ENCODE measurements at regions not wholly inside any gene's neighbourhood (a gene's known extent, or its start where the extent isn't known, plus 50 kb on each side); places are given as distances from the start of the nearest gene placed in this dataset.

DNA sequence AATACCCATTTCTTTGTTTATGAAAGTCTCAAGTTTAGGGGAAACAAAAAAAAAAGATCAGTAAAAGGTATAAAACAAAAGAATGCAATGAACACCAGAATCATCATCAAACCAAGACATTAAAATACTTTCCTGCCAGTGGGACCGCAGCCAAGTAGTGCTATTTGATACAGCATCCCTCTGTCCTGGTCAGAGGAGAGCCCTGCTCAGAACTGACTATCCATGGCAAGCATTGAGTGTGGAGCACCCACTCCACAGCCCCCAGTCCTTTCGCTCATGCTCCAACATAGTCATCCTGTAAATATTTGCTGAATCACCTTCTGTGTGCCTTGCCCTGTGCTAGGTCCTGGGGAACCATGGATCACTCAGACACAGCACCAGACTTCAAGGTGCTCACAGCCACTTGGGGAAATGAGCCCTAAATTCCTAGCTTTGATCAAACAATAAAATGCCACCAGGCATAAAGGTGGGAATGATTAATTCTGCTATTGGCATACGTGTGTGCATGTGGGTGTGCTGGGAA, 213.6 kb upstream of the TBX20 start:
- Histone ChIP-seq H3K27ac (no peak overlapping the region), H3K27me3 (peaks cover 6% of the 10 kb centered on the region), H3K9me3 (replicated peaks) (0 out of 2 replicates have a peak, but pooled peaks cover 2% of the 10 kb centered on the region), H3K4me3 (no peak overlapping the region), H3K4me1 (no peaks in the 10 kb centered on the region), H3K36me3 (no peaks in the 10 kb centered on the region)
- DNase-seq: no peak

DNA sequence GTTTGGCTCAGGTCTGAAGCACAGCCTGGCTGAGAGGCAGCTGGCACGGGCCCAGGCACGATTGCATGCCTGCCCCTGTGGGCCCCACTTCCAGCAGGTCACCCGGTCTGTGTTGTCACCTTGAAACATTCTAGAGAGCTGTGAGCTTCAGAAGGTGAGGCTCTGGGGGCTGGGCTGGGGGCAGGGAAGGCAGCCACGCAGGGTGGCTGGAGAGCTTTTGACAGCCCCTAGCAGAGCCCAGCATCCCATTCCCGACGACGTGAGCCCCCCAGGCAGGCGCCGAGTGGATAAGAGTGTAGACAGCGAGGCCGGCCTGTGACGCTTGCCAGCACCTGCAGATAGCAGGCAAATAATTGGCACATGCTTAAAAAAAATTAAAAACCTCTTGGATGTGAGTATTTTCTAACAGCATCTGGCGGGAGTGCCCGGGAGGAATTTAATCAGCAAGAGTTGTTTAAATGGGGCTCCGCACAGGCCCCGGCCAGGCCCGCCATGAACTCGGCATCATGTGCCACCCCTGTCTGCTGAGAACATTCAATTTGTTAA, 212.0 kb upstream of the TBX20 start:
- Histone ChIP-seq H3K27ac (no peak overlapping the region), H3K27me3 (peaks cover 6% of the 10 kb centered on the region), H3K9me3 (replicated peaks) (0 out of 2 replicates have a peak, but pooled peaks cover 2% of the 10 kb centered on the region), H3K4me1 (no peaks in the 10 kb centered on the region), H3K36me3 (no peaks in the 10 kb centered on the region), H3K4me3 (no peak overlapping the region)
- no peak for DNase-seq

DNA sequence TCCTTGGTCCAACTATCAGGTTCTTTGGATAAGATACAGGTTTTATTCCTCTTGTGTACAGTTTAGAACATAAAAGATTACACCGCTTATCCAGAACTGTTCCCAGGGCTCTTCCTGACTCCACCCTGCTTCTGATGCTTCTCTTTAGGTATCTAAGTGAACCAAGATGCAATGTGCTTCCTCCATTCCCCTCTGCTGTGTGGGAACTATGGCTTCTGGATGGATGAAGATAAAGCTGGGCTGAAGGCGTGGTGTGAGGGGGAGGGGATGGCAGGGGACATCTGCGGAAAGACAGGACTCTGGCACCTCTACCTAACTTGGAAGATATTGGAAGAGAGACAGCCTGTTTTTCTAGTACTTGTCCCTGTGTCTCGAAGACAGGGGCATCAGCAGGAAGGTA, 209.9 kb upstream of the TBX20 start:
- Histone ChIP-seq H3K27me3 (peaks cover 6% of the 10 kb centered on the region), H3K27ac (no peak overlapping the region), H3K4me1 (no peaks in the 10 kb centered on the region)

DNA sequence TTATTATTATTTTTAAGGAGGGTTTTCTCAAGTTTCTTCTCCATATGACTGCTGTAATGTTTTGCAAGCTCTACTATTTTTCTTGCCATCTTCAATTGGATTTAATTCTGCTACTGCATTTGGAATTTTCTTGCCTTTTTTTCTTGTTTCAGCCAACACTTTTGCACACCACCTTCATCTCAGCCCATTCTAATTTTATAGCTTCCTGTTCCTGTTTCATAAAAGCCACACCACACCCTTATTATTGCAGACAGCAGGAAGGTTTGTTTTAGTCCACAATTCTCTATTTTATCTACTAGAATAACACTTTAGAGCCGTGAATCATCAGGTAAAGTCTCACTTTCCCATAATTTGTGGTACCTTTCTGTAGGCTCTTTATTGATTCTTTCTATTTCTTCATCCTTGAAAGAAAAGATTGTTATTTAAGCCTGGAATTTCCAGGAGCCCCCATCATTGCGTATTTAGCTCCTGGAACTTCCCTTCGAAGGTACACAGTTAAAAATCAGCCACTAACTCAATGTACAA, 209.3 kb upstream of the TBX20 start:
- Histone ChIP-seq H3K4me3 (no peak overlapping the region), H3K4me1 (no peaks in the 10 kb centered on the region), H3K27ac (no peak overlapping the region), H3K36me3 (no peaks in the 10 kb centered on the region), H3K9me3 (replicated peaks) (0 out of 2 replicates have a peak, but pooled peaks cover 2% of the 10 kb centered on the region), H3K27me3 (peaks cover 6% of the 10 kb centered on the region)
- no peak for DNase-seq

More for the DNA sequence above, 209.9 kb upstream of the TBX20 start:
- no peak for DNase-seq
- Histone ChIP-seq H3K9me3 (replicated peaks) (0 out of 2 replicates have a peak, but pooled peaks cover 2% of the 10 kb centered on the region), H3K36me3 (no peaks in the 10 kb centered on the region), H3K4me3 (no peak overlapping the region)

DNA sequence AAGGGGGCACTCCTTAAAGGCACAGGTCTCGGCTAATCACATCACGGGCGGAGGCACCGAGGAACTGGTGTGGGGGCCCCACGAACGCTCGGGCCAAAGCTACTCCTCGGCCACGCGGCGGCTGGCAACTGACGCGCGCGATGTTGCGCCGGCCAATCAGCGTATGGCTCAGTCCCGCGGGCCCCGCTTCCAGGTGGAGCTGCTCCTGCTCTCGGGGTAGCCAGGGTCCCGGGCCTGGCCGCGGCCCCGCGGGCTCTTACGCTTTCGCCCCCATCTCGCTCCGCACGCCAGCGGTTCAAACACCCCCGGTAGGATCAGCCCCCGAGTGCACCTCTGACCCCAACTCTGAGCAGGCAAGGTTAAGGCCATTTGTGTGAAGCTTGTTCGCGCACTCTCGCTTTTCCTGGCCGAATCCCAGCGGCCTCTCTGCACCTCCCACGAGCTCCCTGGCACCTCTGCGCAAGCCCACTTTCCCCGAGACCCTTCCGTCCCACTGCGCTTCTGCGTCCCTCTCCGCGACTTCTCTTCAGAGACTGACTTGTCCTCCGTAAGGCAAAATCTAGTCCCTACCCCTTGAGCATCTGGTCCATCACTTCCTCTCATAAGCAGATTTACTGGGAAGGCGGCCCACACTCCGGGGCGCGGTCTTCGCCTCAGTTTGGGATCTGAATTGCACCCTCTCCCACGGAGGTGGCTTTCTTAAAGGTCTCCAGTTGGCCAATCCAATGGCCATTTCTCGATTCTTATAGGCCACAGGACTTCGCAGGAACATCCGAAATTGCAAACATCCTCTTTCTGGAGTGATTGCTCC, 200.9 kb upstream of the TBX20 start:
- no peak for DNase-seq
- Histone ChIP-seq H3K27me3 (no peaks in the 10 kb centered on the region), H3K36me3 (no peaks in the 10 kb centered on the region), H3K27ac (no peak overlapping the region), H3K4me3 (no peak overlapping the region), H3K4me1 (0 out of 2 replicates have a peak, but pooled peaks cover 3% of the 10 kb centered on the region), H3K9me3 (replicated peaks) (no peaks in the 10 kb centered on the region)

DNA sequence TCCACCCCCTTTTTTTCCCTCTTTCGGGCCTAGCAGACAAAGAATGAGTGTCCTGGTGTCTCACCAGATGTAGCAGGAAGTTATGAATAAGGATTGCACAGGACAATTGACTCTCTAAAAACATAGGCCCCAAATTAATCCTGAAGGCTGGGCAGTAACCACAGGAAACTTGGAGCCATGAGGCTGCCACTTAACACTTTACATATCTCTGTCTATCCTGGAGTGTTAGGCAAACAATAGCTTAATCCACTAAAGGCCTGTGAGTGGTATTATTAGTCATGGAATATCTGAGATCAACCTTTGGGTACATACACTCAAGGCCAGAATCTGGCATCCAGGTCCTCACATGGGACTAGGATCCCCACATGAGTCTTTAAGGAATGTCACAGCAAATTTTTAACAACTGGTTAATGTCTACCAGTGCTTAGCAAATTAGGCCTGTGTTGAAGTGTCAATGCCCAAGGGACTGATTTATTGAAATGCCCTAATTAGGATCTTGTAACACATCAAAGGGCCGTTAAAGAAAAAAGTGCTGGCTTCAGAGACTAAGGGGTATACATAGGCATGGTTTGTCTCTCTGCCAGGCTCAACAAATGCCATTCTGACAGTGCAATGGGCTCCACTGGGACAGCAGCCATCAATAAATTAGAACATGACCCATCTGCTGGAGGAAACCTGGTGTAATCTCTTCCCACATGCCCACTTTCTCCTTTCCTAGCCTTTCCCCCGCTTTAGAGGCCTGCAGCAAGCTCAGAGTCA, 196.7 kb upstream of the TBX20 start:
- Histone ChIP-seq H3K36me3 (no peaks in the 10 kb centered on the region), H3K4me3 (no peak overlapping the region), H3K27me3 (peaks cover 12% of the 10 kb centered on the region), H3K9me3 (replicated peaks) (no peaks in the 10 kb centered on the region), H3K4me1 (0 out of 2 replicates have a peak, but pooled peaks cover 3% of the 10 kb centered on the region), H3K27ac (no peak overlapping the region)
- peak in 1 of 2 experiments; percentile 20 for DNase-seq

DNA sequence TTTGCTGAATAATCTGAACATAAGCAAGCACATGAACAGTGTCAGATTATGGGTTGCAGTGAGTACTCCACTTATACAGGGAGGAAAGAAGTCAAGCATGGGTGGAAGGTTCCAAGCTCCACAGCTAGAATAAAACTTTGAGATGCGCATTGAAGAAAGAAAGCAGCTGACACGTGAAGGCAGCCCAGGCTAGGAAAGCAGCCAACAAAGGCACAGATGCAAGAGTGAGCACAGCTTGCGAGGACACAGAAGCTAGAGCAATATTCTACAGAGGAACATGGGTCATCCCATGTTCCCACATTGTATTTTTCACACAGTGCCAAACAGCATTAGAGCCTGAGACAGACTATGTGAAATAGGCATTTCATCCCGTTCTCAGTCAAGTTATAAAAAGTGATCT, 194.6 kb upstream of the TBX20 start:
- no peaks in the 10 kb centered on the region for H3K9me3 ChIP-seq (replicated peaks)
- no peak for DNase-seq
- H3K27ac ChIP-seq: no peak overlapping the region
- peaks cover 12% of the 10 kb centered on the region for H3K27me3 ChIP-seq
- H3K4me3 ChIP-seq: no peak overlapping the region
- 0 out of 2 replicates have a peak, but pooled peaks cover 3% of the 10 kb centered on the region for H3K4me1 ChIP-seq
- H3K36me3 ChIP-seq: no peaks in the 10 kb centered on the region

DNA sequence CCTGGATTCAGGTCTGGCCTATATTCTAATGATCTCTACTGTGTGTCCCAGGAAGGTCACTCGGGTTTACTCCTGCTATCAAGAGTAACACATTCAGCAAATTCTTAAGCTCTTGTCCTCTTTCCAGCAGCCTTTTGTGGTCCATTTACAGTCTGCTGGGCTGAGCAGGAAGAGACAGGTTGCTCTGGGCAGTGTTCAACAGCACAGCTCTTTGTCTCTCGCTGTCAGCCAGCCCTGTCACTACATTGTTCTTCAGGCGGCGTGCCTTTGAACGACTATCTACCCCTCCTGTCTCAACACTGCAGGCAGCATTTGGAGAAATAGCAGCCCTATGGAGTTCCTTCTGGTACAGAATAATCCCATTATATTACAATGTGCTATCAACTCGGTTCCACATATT, 192.2 kb upstream of the TBX20 start:
- Histone ChIP-seq H3K4me3 (no peak overlapping the region), H3K4me1 (0 out of 2 replicates have a peak, but pooled peaks cover 3% of the 10 kb centered on the region)

DNA sequence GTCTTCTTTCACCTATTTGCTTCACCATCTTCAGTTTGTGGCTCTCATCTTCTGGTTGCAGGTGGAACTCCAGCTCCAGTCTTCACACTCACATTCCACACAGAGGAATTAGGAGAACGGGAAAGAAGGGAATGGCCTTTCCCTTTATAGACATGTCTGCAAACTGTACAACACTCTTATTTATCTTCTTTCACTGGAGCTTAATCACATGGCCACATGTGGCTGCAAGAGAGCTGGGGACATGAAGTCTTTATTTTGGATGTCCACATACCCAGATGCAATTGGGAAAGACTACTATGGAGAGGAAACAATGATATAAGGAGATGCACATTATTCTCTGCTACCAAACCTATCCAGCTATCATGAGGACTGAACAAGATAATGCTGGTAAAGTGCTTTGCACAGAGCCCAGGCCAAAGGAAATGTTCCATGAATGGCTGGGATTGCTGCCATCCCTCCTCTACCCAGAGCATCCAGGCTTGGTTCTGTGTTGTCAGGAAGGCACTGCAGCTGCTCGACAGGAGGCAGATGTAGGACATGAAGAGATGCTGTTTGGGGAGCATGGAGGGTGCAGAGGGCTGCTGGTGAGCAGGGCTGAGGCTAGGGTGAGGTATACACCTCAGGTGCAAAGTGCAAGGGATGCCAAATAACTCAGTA, 183.8 kb upstream of the TBX20 start:
- H3K27ac ChIP-seq: no peak overlapping the region
- no peak overlapping the region for H3K4me3 ChIP-seq
- H3K4me1 ChIP-seq: no peaks in the 10 kb centered on the region
- H3K9me3 ChIP-seq (replicated peaks): no peaks in the 10 kb centered on the region
- H3K36me3 ChIP-seq: no peaks in the 10 kb centered on the region
- DNase-seq: no peak
- 0 out of 2 replicates have a peak, but pooled peaks cover 2% of the 10 kb centered on the region for H3K27me3 ChIP-seq

More for the DNA sequence above, 192.2 kb upstream of the TBX20 start:
- H3K36me3 ChIP-seq: no peaks in the 10 kb centered on the region
- no peak overlapping the region for H3K27ac ChIP-seq
- H3K9me3 ChIP-seq (replicated peaks): no peaks in the 10 kb centered on the region
- peaks cover 12% of the 10 kb centered on the region for H3K27me3 ChIP-seq
- DNase-seq: no peak

DNA sequence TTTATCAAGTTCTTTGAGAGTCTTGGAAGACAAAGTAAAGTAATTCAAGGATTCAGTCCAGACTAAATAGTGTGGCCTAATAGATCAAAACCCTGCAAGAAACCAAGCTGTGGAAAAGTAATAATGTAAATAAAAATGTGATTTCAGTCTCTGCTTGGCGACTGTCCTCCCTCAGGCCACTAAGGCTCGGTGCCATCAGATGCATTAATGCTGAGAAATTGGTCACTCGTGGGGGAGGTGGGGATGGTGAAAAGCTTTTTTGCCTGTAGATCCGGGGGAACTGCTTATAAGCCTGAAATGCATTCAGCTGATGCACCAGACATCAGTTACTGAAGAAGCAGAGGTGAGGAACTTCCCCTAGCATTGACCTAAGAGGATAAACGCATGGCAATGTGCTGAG, 182.6 kb upstream of the TBX20 start:
- no peak for DNase-seq
- Histone ChIP-seq H3K9me3 (replicated peaks) (peaks cover 1% of the 10 kb centered on the region; the same call in 1 of the 2 replicates), H3K4me1 (no peaks in the 10 kb centered on the region), H3K27me3 (0 out of 2 replicates have a peak, but pooled peaks cover 2% of the 10 kb centered on the region), H3K36me3 (no peaks in the 10 kb centered on the region), H3K27ac (no peak overlapping the region), H3K4me3 (no peak overlapping the region)

DNA sequence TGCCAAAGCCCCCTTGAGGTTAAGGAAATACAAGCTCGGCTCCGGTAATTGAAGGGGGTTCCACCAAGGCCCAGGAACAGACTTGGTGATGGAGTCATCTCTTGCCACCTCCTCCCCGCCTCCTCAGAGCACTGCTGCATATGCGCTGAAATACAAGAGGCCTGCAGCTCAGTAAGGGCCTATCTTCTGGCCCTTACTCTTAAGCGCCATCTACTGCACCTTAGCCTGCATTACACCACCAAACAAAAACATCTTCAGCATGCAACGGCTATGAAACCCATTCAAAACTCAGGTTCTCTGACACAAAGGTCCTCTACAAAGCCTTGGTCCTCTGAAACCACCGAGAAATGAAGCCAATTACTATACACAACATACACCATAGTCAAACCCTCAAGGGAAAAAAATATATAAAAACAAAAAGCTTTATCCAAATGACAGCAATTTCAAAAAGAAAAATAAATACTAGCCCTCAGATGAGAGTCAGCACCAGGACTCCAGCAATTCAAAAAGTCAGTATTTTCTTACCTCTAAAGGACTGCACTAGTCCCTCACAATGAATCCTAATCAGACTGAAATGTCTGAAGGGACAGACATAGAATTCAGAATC, 176.8 kb upstream of the TBX20 start:
- Histone ChIP-seq H3K4me1 (no peaks in the 10 kb centered on the region), H3K27me3 (no peaks in the 10 kb centered on the region), H3K36me3 (no peaks in the 10 kb centered on the region), H3K27ac (no peak overlapping the region), H3K9me3 (replicated peaks) (peaks cover 7% of the 10 kb centered on the region; the same call in 1 of the 2 replicates), H3K4me3 (no peak overlapping the region)
- peak in 1 of 2 experiments; percentile 47 for DNase-seq

DNA sequence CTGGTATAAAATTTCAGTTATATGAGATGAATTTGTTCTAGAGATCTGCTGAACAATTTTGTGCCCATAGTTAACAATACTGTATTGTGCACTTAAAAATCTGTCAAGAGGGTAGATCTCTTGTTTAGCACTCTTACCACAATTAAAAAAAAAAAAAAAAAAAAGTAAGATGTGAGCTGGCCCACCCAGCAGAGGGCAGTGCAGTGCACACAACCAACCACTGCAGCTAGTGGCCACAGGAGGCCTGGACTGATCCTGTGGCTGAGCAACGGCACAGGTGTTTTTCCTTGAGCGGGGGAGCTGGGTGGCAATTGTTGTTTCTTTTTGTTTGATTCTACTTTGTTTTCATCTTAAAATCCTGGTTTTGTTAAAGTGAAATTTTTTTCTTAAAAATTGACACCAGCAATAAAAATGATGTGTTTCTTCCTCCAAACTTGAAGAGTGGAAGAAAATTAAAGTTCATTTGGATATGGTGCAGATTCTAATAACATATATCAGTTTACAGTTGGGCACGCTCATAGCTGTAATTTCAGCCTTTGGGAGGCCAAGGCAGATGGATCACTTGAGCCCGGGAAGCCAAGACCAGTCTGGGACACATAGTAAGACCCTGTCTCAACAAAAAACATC, 171.1 kb upstream of the TBX20 start:
- Histone ChIP-seq H3K4me3 (no peak overlapping the region), H3K4me1 (no peaks in the 10 kb centered on the region), H3K27me3 (peaks cover 4% of the 10 kb centered on the region; the same call in 1 of the 2 replicates), H3K27ac (no peak overlapping the region), H3K36me3 (no peaks in the 10 kb centered on the region), H3K9me3 (replicated peaks) (no peaks in the 10 kb centered on the region)
- peak; percentile 47 to 71 for DNase-seq

DNA sequence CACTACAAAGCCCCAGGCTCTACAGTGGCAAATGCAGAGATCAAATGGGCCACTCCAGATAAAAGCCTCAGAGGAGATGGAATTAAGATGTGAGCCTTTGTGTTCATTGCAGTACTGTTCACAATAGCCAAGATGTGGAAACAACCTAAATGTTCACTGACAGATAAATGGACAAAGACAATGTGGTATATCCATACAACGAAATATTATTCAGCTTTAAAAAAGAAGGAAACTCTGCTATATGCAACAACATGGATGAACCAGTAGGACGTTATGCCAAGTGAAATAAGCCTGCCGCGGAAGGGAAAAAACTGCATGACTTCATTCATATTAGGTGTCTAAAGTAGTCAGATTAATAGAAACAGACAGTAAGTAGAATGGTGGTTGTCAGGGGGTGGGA, 170.5 kb upstream of the TBX20 start:
- Histone ChIP-seq H3K4me1 (no peaks in the 10 kb centered on the region), H3K4me3 (no peak overlapping the region), H3K9me3 (replicated peaks) (no peaks in the 10 kb centered on the region), H3K27me3 (peaks cover 4% of the 10 kb centered on the region; the same call in 1 of the 2 replicates), H3K27ac (no peak overlapping the region), H3K36me3 (no peaks in the 10 kb centered on the region)
- no peak for DNase-seq
